ENCODE measurements at regions not wholly inside any gene's neighbourhood (a gene's known extent, or its start where the extent isn't known, plus 50 kb on each side); places are given as distances from the start of the nearest gene placed in this dataset.

- Histone ChIP-seq H3K4me3 (ENCODE audit: low read length) (no peak overlapping the region), H3F3A (ENCODE audit: insufficient read depth, low read length, poor library complexity, severe bottlenecking) (no peaks in the 10 kb centered on the region), H3K79me2 (replicated peaks; ENCODE audit: insufficient read depth, low read length) (no peaks in the 10 kb centered on the region), H3K27ac (ENCODE audit: low read length) (no peak overlapping the region), H4K20me1 (ENCODE audit: insufficient read depth) (no peaks in the 10 kb centered on the region), H3K9ac (ENCODE audit: low read length) (no peak overlapping the region), H2AFZ (ENCODE audit: low read depth, low read length) (no peak overlapping the region), H3K36me3 (ENCODE audit: insufficient read depth, low read length) (no peaks in the 10 kb centered on the region), H3K27me3 (ENCODE audit: insufficient read depth, low read depth, low read length) (no peaks in the 10 kb centered on the region), H3K9me2 (ENCODE audit: insufficient read depth, low read length) (no peaks in the 10 kb centered on the region), H3K9me3 (ENCODE audit: low read length) (no peaks in the 10 kb centered on the region), H3K4me2 (ENCODE audit: low read length) (no peak overlapping the region)
- no peak for TF ChIP-seq TAF1 (IDR thresholded peaks at IDR 0.05; ENCODE audit: low read depth)
- no peak for TF ChIP-seq SMC3 (conservative IDR thresholded peaks at IDR 0.05; ENCODE audit: poor library complexity)
- no peak for TF ChIP-seq CTCF (IDR thresholded peaks at IDR 0.05; ENCODE audit: poor library complexity, severe bottlenecking)
- no peak for TF ChIP-seq MXI1 (conservative IDR thresholded peaks at IDR 0.05; ENCODE audit: poor library complexity, severe bottlenecking)
- no peak for TF ChIP-seq REST (IDR thresholded peaks at IDR 0.05; ENCODE audit: borderline replicate concordance)
- no peak for TF ChIP-seq RAD21 (conservative IDR thresholded peaks at IDR 0.05)
- no peak for TF ChIP-seq EZH2 (IDR thresholded peaks at IDR 0.05; ENCODE audit: borderline replicate concordance, insufficient read depth, low read length, poor library complexity, severe bottlenecking)
- TF ChIP-seq EP300 (conservative IDR thresholded peaks at IDR 0.05; ENCODE audit: poor library complexity, severe bottlenecking): no peak
- TF ChIP-seq POLR2AphosphoS5 (IDR thresholded peaks at IDR 0.05): no peak
Measured at GRCh38 chr3:95401693-95402092, 1338.8 kb downstream of the NSUN3 start.

- no peaks in the 10 kb centered on the region for H3K9me2 ChIP-seq (ENCODE audit: insufficient read depth, low read length)
- TF ChIP-seq EP300 (conservative IDR thresholded peaks at IDR 0.05; ENCODE audit: poor library complexity, severe bottlenecking) (no peak), EZH2 (IDR thresholded peaks at IDR 0.05; ENCODE audit: borderline replicate concordance, insufficient read depth, low read length, poor library complexity, severe bottlenecking) (no peak)
- H3F3A ChIP-seq (ENCODE audit: insufficient read depth, low read length, poor library complexity, severe bottlenecking): no peaks in the 10 kb centered on the region
- H3K79me2 ChIP-seq (replicated peaks; ENCODE audit: insufficient read depth, low read length): no peaks in the 10 kb centered on the region
- no peak overlapping the region for H3K9ac ChIP-seq (ENCODE audit: low read length)
- H2AFZ ChIP-seq (ENCODE audit: low read depth, low read length): no peak overlapping the region
- no peaks in the 10 kb centered on the region for H3K27me3 ChIP-seq (ENCODE audit: insufficient read depth, low read depth, low read length)
- H3K27ac ChIP-seq (ENCODE audit: low read length): no peak overlapping the region
- H3K4me2 ChIP-seq (ENCODE audit: low read length): no peak overlapping the region
- no peaks in the 10 kb centered on the region for H3K9me3 ChIP-seq (ENCODE audit: low read length)
- H4K20me1 ChIP-seq (ENCODE audit: insufficient read depth): no peaks in the 10 kb centered on the region
- no peak overlapping the region for H3K4me3 ChIP-seq (ENCODE audit: low read length)
- no peaks in the 10 kb centered on the region for H3K36me3 ChIP-seq (ENCODE audit: insufficient read depth, low read length)
Measured at GRCh38 chr3:95407709-95408463, 1345.0 kb downstream of the NSUN3 start.
